Body of pancreas (tissue), 4 donors: ENCODE measurements at regions not wholly inside any gene's neighbourhood (a gene's known extent, or its start where the extent isn't known, plus 50 kb on each side); places are given as distances from the start of the nearest gene placed in this dataset.

ENCODE experiments used
- ATAC-seq: fragments of 150-250 bp; one replicate; pipeline ENCODE4 v1.9.1; 2016
- DNase-seq, 4 donors: peaks; one replicate each; pipeline ENCODE4 v3.0.0-alpha.2; 2019
- H3K27ac ChIP-seq, 4 donors: fragments of 200-600 bp; sonication (generic); 1 replicate in 3 of 4; 2 replicates in 1 of 4; pipeline versions ENCODE4 v1.5.1 to v1.6.1; 2016 to 2019; ENCODE audit warnings: mild to moderate bottlenecking in 1 of 4, mixed read lengths in 1 of 4, moderate library complexity in 1 of 4
- H3K27me3 ChIP-seq, 2 donors: fragments of 200-600 bp; sonication (generic); one replicate each; pipeline ENCODE4 v1.6.0; 2016; ENCODE audit warnings: mild to moderate bottlenecking in 1 of 2
- H3K36me3 ChIP-seq, 2 donors: fragments of 200-600 bp; sonication (generic); replicated peaks in 1 of 2; 2 replicates each; pipeline ENCODE4 v1.5.1; 2016; ENCODE audit warnings: low read depth in 2 of 2; ENCODE audit not compliant: insufficient read depth in 1 of 2
- H3K4me1 ChIP-seq: fragments of 200-600 bp; sonication (generic); one replicate; pipeline ENCODE4 v1.6.0; 2016
- H3K4me3 ChIP-seq, 2 donors: fragments of 200-600 bp; sonication (generic); 1 replicate in 1 of 2; 2 replicates in 1 of 2; pipeline ENCODE4 v1.5.1; 2016 to 2019
- H3K9me3 ChIP-seq, 3 donors: fragments of 200-600 bp; sonication (generic); 1 replicate in 2 of 3; 2 replicates in 1 of 3; pipeline ENCODE4 v1.5.1; 2016
- CTCF ChIP-seq, 7 experiments: fragments of 450-650 bp in 4 of 7; fragments of 200-600 bp in 3 of 7; sonication (generic) in 3 of 7; IDR thresholded peaks; one replicate each; pipeline ENCODE4 v1.5.1; 2016 to 2019; ENCODE audit warnings: antibody characterized with exemption in 7 of 7
- POLR2A ChIP-seq, 3 donors: fragments of 450-650 bp; IDR thresholded peaks; one replicate each; pipeline ENCODE4 v1.6.1; 2016; ENCODE audit warnings: antibody characterized with exemption in 3 of 3, mild to moderate bottlenecking in 2 of 3
- WGBS, 2 donors: methylation state at CpG; one replicate each; pipeline ENCODE4 v1.1.5; 2017; 5-methylcytosine and 5-hydroxymethylcytosine counted together
- intact Hi-C: fragments of 100-400 bp; cut with DNase I; formaldehyde crosslinking; loops from one replicate; pipeline ENCODE4 v1.15.1; 2023

GRCh38 chr2:140027966-140028365 is 1247.8 kb upstream of the NXPH2 start:
- no peaks in the 10 kb centered on the region for H3K9me3 ChIP-seq
- H3K27me3 ChIP-seq: no peaks in the 10 kb centered on the region
- intact Hi-C loops: no loop called here
- H3K4me3 ChIP-seq: no peak overlapping the region
- no peak for TF ChIP-seq CTCF (IDR thresholded peaks at IDR 0.05)
- no peak for TF ChIP-seq POLR2A (IDR thresholded peaks at IDR 0.05)
- ATAC-seq (no peak), DNase-seq (no peak)
- WGBS, 2 donors: 85 to 95% methylated on average over 1 of the region's 1 CpG
- no peaks in the 10 kb centered on the region for H3K4me1 ChIP-seq
- no peak overlapping the region for H3K27ac ChIP-seq
- H3K36me3 ChIP-seq: no peaks in the 10 kb centered on the region

- intact Hi-C loops: no loop called here
- Histone ChIP-seq H3K27me3 (no peaks in the 10 kb centered on the region), H3K36me3 (no peaks in the 10 kb centered on the region), H3K4me3 (no peak overlapping the region), H3K9me3 (no peaks in the 10 kb centered on the region), H3K27ac (no peak overlapping the region), H3K4me1 (no peaks in the 10 kb centered on the region)
- DNase-seq (no peak), ATAC-seq (no peak)
- 73 to 79% methylated on average over 7 of the region's 7 CpGs for WGBS, 2 donors
- TF ChIP-seq CTCF (IDR thresholded peaks at IDR 0.05): no peak
- TF ChIP-seq POLR2A (IDR thresholded peaks at IDR 0.05): no peak
Observed at GRCh38 chr2:140027320-140027719, 1247.1 kb upstream of the NXPH2 start.

- intact Hi-C loops: no loop called here
- Histone ChIP-seq H3K27me3 (no peaks in the 10 kb centered on the region), H3K4me3 (no peak overlapping the region), H3K4me1 (no peaks in the 10 kb centered on the region), H3K9me3 (no peaks in the 10 kb centered on the region), H3K27ac (no peak overlapping the region), H3K36me3 (no peaks in the 10 kb centered on the region)
- TF ChIP-seq POLR2A (IDR thresholded peaks at IDR 0.05): no peak
- no peak for TF ChIP-seq CTCF (IDR thresholded peaks at IDR 0.05)
- DNase-seq (no peak), ATAC-seq (no peak)
- 11 to 25% methylated on average over 2 of the region's 2 CpGs for WGBS, 2 donors
Observed at GRCh38 chr2:140023291-140023690, 1243.1 kb upstream of the NXPH2 start.

- Histone ChIP-seq H3K36me3 (no peaks in the 10 kb centered on the region), H3K4me1 (no peaks in the 10 kb centered on the region), H3K9me3 (no peaks in the 10 kb centered on the region), H3K4me3 (no peak overlapping the region), H3K27me3 (no peaks in the 10 kb centered on the region), H3K27ac (no peak overlapping the region)
- DNase-seq (no peak), ATAC-seq (no peak)
- TF ChIP-seq POLR2A (IDR thresholded peaks at IDR 0.05) (no peak), CTCF (IDR thresholded peaks at IDR 0.05) (no peak)
- 35 to 51% methylated on average over 2 of the region's 2 CpGs for WGBS, 2 donors
- intact Hi-C loops: no loop called here
Observed at GRCh38 chr2:140018541-140018940, 1238.4 kb upstream of the NXPH2 start.

GRCh38 chr2:140014204-140014546 is 1234.0 kb upstream of the NXPH2 start:
- WGBS, 2 donors: 46 to 54% methylated on average over 1 of the region's 1 CpG
- DNase-seq: no peak
- H3K9me3 ChIP-seq: no peaks in the 10 kb centered on the region
- no peak overlapping the region for H3K27ac ChIP-seq
- H3K4me3 ChIP-seq: no peak overlapping the region
- H3K4me1 ChIP-seq: no peaks in the 10 kb centered on the region
- no peak for ATAC-seq
- intact Hi-C loops: no loop called here
- no peaks in the 10 kb centered on the region for H3K27me3 ChIP-seq
- no peak for TF ChIP-seq POLR2A (IDR thresholded peaks at IDR 0.05)
- no peak for TF ChIP-seq CTCF (IDR thresholded peaks at IDR 0.05)
- no peaks in the 10 kb centered on the region for H3K36me3 ChIP-seq
